Activated CD8-positive, alpha-beta T cell treated with anti-CD3 and anti-CD28 coated beads, Interleukin-2, amount 10 ng/mL, durations not matched to agents 7 days and 5 days (primary cell): ENCODE measurements at regions not wholly inside any gene's neighbourhood (a gene's known extent, or its start where the extent isn't known, plus 50 kb on each side); places are given as distances from the start of the nearest gene placed in this dataset.
"Not testable (repeated sequence)": the region's sequence is repeated elsewhere in the genome, so short reads cannot be mapped to it uniquely, and the experiment has no call there.

Experiments
- ATAC-seq: fragments of 150-1000 bp; cut with Tn5 transposase; one replicate; pipeline ENCODE4 v1.10.0; 2021; ENCODE audit warnings: moderate library complexity
- CTCF ChIA-PET: fragments of 350-600 bp; sonication (Branson Sonifier 250); formaldehyde crosslinking; loops from one replicate; lab custom pipeline; 2021; ENCODE audit warnings: antibody characterized with exemption; lab: Charles Lee
- POLR2A ChIA-PET: fragments of 350-600 bp; sonication (Branson Sonifier 250); formaldehyde crosslinking; loops from one replicate; lab custom pipeline; 2021; ENCODE audit warnings: antibody characterized with exemption; lab: Charles Lee
- DNase-seq: peaks from one replicate; pipeline ENCODE4 v3.0.0-alpha.2; 2020
- H3K27ac Mint-ChIP-seq: one replicate; pipeline ENCODE4 v1.8.0; 2021; ENCODE audit warnings: mild to moderate bottlenecking, mixed read lengths
- H3K27me3 Mint-ChIP-seq: one replicate; pipeline ENCODE4 v1.8.0; 2021; ENCODE audit warnings: low read depth, mixed read lengths
- H3K36me3 Mint-ChIP-seq: one replicate; pipeline ENCODE4 v1.8.0; 2021; ENCODE audit warnings: low read depth, mixed read lengths
- H3K4me1 Mint-ChIP-seq: one replicate; pipeline ENCODE4 v1.8.0; 2021; ENCODE audit warnings: low read depth, mixed read lengths
- H3K4me3 Mint-ChIP-seq: one replicate; pipeline ENCODE4 v1.8.0; 2021; ENCODE audit warnings: mild to moderate bottlenecking, mixed read lengths
- H3K9me3 Mint-ChIP-seq: one replicate; pipeline ENCODE4 v1.8.0; 2022; ENCODE audit warnings: mixed read lengths; ENCODE audit not compliant: insufficient read depth

DNA sequence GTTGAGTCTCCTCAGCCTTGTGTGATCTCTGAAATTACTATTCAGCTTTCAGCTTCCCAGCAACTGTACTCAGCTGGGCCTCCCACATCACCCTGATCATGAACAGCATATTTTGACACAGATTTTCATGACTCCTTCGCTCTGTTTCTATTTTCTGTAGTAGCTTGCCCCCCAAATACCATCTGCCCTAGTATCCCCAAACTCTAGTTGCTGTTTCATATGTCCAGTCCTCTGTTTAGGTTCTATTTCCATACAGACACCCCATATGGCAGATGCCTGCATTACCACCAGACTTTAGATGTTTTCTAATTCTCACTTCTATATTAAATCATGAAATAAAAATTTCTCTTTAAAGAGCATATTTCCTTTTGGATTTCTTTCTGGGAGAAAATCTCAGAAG lies 217.2 kb upstream of the ARPP21 start:
- no peak overlapping the region for H3K4me3 Mint-ChIP-seq
- H3K9me3 Mint-ChIP-seq = no peaks in the 10 kb centered on the region
- DNase-seq (no peak), ATAC-seq (no peak)
- no peaks in the 10 kb centered on the region for H3K4me1 Mint-ChIP-seq
- H3K27ac Mint-ChIP-seq = no peak overlapping the region
- H3K36me3 Mint-ChIP-seq = no peaks in the 10 kb centered on the region
- peaks cover 2% of the 10 kb centered on the region for H3K27me3 Mint-ChIP-seq
- CTCF ChIA-PET = no interaction called here
- POLR2A ChIA-PET = no interaction called here

DNA sequence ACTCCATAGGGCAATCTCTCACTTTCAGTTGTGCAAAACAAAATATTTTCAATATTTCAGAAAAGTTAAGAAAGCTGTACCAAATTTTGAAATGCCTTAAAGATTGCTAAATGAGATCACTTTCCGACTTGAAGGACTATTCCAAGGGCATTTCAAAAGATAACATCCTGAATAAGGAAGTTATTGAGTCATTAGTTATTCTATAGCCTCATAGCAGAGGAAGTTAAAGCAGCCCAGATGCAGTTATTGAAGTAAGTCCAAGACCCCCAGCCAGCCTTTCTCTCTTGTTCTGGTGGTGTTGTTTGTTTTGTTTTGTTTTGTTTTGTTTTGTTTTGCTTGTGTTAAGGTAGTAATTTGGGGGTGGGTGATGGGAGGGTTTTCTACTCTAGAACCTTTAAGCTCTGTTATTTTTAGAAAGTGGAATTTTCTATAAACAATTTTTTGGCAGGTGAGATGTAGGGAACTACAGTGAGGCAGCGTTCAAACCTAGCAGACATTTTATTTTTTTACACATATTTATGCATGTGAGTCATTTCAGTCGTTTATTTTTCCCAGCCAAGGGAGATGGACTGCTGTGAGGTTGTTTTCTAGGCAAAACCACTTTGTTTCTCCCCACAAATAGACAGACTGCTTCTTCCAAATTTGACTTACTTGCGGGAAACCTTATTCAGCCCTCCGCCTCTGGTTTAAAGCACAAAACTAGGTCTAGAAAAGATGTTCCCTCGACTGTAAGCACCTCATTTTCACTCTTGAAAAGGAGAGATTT lies 216.3 kb upstream of the ARPP21 start:
- no peak overlapping the region for H3K4me3 Mint-ChIP-seq
- H3K27ac Mint-ChIP-seq = no peak overlapping the region
- no peaks in the 10 kb centered on the region for H3K36me3 Mint-ChIP-seq
- ChIA-PET CTCF (no interaction called here), POLR2A (no interaction called here)
- H3K4me1 Mint-ChIP-seq = no peaks in the 10 kb centered on the region
- no peak for DNase-seq
- no peaks in the 10 kb centered on the region for H3K9me3 Mint-ChIP-seq
- H3K27me3 Mint-ChIP-seq = peaks cover 2% of the 10 kb centered on the region
- ATAC-seq = no peak

GRCh38 chr3:35426366-35426958 lies 212.9 kb upstream of the ARPP21 start:
- no peak for ATAC-seq
- POLR2A ChIA-PET = no interaction called here
- no peak overlapping the region for H3K4me3 Mint-ChIP-seq
- CTCF ChIA-PET = no interaction called here
- H3K27ac Mint-ChIP-seq = no peak overlapping the region
- no peaks in the 10 kb centered on the region for H3K4me1 Mint-ChIP-seq
- no peak for DNase-seq
- peaks cover 2% of the 10 kb centered on the region for H3K27me3 Mint-ChIP-seq
- no peaks in the 10 kb centered on the region for H3K36me3 Mint-ChIP-seq
- H3K9me3 Mint-ChIP-seq = no peaks in the 10 kb centered on the region

GRCh38 chr3:35437381-35437780 lies 201.9 kb upstream of the ARPP21 start:
- Mint-ChIP-seq H3K4me3 (no peak overlapping the region), H3K27ac (no peak overlapping the region), H3K36me3 (no peaks in the 10 kb centered on the region), H3K4me1 (no peaks in the 10 kb centered on the region), H3K27me3 (no peaks in the 10 kb centered on the region), H3K9me3 (peaks cover 4% of the 10 kb centered on the region)
- no peak for ATAC-seq
- DNase-seq = no peak
- CTCF ChIA-PET = no interaction called here
- POLR2A ChIA-PET = no interaction called here

DNA sequence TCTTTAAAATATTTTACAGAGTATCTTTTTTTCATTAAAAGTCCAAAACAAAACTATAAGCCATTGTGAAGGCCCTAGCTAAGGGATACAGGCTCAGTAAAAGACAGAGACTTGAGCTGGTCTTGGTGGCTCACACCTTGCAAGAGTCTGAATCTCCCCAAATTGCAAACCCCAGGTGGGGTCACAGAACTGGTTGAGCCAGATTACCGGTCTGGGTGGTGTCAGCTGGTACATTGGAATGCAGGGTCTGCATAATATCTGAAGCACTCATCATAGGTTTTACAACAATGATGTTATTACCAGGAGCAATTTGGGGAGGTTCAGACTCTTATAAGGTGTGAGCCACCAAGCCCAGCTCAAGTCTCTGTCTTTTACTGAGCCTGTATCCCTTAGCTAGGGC lies 201.2 kb upstream of the ARPP21 start:
- no peak overlapping the region for H3K4me3 Mint-ChIP-seq
- H3K27me3 Mint-ChIP-seq = no peaks in the 10 kb centered on the region
- ATAC-seq = no peak
- no peaks in the 10 kb centered on the region for H3K36me3 Mint-ChIP-seq
- ChIA-PET POLR2A (no interaction called here), CTCF (no interaction called here)
- no peak for DNase-seq
- H3K27ac Mint-ChIP-seq = no peak overlapping the region
- H3K9me3 Mint-ChIP-seq = peaks cover 4% of the 10 kb centered on the region
- no peaks in the 10 kb centered on the region for H3K4me1 Mint-ChIP-seq

DNA sequence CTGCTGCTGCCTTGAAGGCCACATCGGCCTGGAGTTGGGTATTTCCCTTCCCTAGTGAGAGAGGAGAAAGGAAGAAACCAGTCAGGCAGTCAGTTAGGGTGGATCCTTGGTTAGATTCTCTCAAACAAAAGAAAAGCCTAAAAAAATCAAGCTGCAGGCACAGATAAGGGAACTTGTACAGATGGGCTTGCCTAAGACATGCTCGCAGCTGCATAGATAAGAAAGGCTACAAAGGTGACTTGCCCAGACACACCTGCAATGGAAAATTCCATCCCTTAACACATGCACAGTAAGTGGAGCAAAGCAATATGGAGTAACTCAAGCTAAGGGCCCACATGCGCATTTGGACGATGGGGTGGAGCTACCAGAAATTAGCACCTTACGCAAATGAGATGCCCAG lies 199.7 kb upstream of the ARPP21 start:
- ATAC-seq = no peak
- DNase-seq = no peak
- H3K36me3 Mint-ChIP-seq = no peaks in the 10 kb centered on the region
- no peaks in the 10 kb centered on the region for H3K4me1 Mint-ChIP-seq
- H3K27ac Mint-ChIP-seq = no peak overlapping the region
- H3K9me3 Mint-ChIP-seq = peaks cover 4% of the 10 kb centered on the region
- H3K27me3 Mint-ChIP-seq = no peaks in the 10 kb centered on the region
- POLR2A ChIA-PET = no interaction called here
- CTCF ChIA-PET = no interaction called here
- H3K4me3 Mint-ChIP-seq = no peak overlapping the region

- POLR2A ChIA-PET = no interaction called here
- Mint-ChIP-seq H3K36me3 (no peaks in the 10 kb centered on the region), H3K27ac (no peak overlapping the region), H3K9me3 (peaks cover 2% of the 10 kb centered on the region), H3K27me3 (no peaks in the 10 kb centered on the region), H3K4me3 (no peak overlapping the region), H3K4me1 (no peaks in the 10 kb centered on the region)
- CTCF ChIA-PET = no interaction called here
- ATAC-seq (no peak), DNase-seq (no peak)
Observed at GRCh38 chr3:35440826-35441225, 198.5 kb upstream of the ARPP21 start.

DNA sequence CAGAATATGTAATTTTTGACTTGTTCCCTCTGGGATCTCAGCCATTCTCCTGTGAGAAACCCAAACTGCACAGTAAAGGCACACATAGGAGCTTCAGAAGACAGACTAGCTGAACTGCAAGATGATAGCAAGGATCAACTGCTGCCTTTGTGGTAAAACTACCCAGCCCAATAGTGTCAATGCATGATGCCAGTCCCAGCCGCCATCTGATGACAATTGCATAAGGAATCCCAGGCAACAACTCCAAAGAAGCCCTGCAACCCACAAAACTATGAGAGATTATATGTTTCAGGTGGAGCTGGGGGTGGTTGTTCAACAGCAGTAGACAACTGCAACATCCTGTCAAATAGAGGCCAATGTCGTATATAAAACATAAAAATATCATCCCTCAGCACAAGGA lies 192.4 kb upstream of the ARPP21 start:
- Mint-ChIP-seq H3K4me3 (no peak overlapping the region), H3K27ac (no peak overlapping the region), H3K4me1 (no peaks in the 10 kb centered on the region), H3K27me3 (no peaks in the 10 kb centered on the region), H3K9me3 (no peaks in the 10 kb centered on the region), H3K36me3 (no peaks in the 10 kb centered on the region)
- POLR2A ChIA-PET = no interaction called here
- DNase-seq (no peak), ATAC-seq (no peak)
- CTCF ChIA-PET = no interaction called here

GRCh38 chr3:35448121-35448520 lies 191.2 kb upstream of the ARPP21 start:
- Mint-ChIP-seq H3K4me1 (no peaks in the 10 kb centered on the region), H3K4me3 (no peak overlapping the region), H3K36me3 (no peaks in the 10 kb centered on the region), H3K27ac (no peak overlapping the region), H3K9me3 (no peaks in the 10 kb centered on the region), H3K27me3 (no peaks in the 10 kb centered on the region)
- DNase-seq = no peak
- CTCF ChIA-PET = no interaction called here
- POLR2A ChIA-PET = no interaction called here
- ATAC-seq = no peak

DNA sequence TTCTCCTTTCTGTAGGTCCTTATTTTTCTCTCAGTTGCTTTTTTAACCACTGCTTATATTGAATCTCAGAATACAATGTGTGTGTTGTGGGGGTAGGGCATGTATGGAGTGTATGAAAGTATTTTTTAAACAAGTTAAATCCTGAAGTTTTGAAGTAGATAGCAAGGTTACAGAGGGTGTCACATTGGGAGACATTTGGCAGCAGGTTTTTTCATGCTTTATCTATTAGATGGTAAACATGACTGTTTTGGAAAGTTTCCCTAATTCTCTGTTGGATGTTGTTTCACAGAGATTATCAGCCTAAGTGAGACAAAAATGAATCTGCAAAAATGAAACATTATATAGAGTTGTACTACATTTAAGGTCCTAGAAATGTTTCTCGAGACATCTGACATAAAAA lies 190.6 kb upstream of the ARPP21 start:
- ATAC-seq (no peak), DNase-seq (no peak)
- CTCF ChIA-PET = no interaction called here
- POLR2A ChIA-PET = no interaction called here
- Mint-ChIP-seq H3K4me3 (no peak overlapping the region), H3K27me3 (no peaks in the 10 kb centered on the region), H3K36me3 (no peaks in the 10 kb centered on the region), H3K4me1 (no peaks in the 10 kb centered on the region), H3K27ac (no peak overlapping the region), H3K9me3 (no peaks in the 10 kb centered on the region)

DNA sequence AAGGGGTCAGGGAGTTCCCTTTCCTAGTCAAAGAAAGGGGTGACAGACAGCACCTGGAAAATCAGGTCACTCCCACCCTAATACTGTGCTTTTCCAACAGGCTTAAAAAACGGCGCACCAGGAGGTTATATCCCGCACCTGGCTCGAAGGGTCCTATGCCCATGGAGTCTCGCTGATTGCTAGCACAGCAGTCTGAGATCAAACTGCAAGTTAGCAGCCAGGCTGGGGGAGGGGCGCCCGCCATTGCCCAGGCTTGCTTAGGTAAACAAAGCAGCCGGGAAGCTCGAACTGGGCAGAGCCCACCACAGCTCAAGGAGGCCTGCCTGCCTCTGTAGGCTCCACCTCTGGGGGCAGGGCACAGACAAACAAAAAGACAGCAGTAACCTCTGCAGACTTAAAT lies 184.5 kb upstream of the ARPP21 start:
- POLR2A ChIA-PET, DNase-seq, H3K36me3 Mint-ChIP-seq, CTCF ChIA-PET, H3K27ac Mint-ChIP-seq, H3K4me1 Mint-ChIP-seq, ATAC-seq, H3K27me3 Mint-ChIP-seq, H3K4me3 Mint-ChIP-seq: not testable (repeated sequence)
- H3K9me3 Mint-ChIP-seq = peaks cover 12% of the 10 kb centered on the region

DNA sequence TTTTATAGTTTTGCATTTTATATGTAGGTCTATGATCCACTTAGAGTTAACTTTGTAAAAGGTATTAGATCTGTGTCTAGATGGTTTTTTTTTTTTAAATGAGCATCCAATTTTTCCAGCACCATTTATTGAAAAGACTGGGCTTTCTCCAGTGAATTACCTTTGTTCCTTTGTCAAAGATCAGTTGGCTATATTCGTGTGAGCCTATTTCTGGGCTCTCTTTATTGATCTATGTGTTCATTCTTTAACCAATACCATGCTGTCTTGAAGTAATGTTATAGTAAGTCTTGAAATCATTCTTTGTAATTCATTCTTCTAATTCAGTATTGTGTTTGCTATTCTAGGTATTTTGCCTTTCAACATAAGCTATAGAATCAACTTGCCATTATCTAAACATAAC lies 165.4 kb upstream of the ARPP21 start:
- peaks cover 5% of the 10 kb centered on the region for H3K9me3 Mint-ChIP-seq
- H3K36me3 Mint-ChIP-seq = no peaks in the 10 kb centered on the region
- CTCF ChIA-PET = no interaction called here
- no peak overlapping the region for H3K4me3 Mint-ChIP-seq
- POLR2A ChIA-PET = no interaction called here
- no peak for ATAC-seq
- no peak for DNase-seq
- H3K27ac Mint-ChIP-seq = no peak overlapping the region
- H3K27me3 Mint-ChIP-seq = no peaks in the 10 kb centered on the region
- H3K4me1 Mint-ChIP-seq = no peaks in the 10 kb centered on the region

- H3K27ac Mint-ChIP-seq, H3K4me1 Mint-ChIP-seq, H3K36me3 Mint-ChIP-seq, POLR2A ChIA-PET, H3K4me3 Mint-ChIP-seq, H3K9me3 Mint-ChIP-seq, DNase-seq, ATAC-seq, CTCF ChIA-PET, H3K27me3 Mint-ChIP-seq: not testable (repeated sequence)
Observed at GRCh38 chr3:35482566-35482965, 156.8 kb upstream of the ARPP21 start.
